ENCODE measurements at regions not wholly inside any gene's neighbourhood (a gene's known extent, or its start where the extent isn't known, plus 50 kb on each side); places are given as distances from the start of the nearest gene placed in this dataset.

DNA sequence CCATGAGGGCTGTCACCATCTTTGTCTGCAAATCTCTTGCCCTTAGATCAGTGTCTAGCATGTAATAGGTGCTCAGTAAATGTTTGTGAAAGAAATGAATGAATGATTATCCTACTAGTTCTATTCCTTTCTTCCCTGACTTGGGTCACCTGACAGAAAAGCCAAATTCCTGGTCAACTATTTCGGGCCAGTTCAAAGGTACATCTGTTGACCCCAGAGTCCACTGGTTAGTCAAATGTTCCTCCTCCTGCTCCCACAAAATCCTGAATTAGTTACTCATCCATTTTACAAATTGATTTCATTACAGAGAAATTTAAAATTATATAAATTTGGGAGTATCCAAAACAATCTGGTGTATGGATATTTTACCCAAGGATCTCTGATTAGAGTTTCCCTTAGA, 124.7 kb upstream of the NAV2 start:
- Histone ChIP-seq H3K9me3 (ENCODE audit: control insufficient read depth in 4 of 4, insufficient read depth in 3 of 4, low read length in 3 of 4) (no peaks in the 10 kb centered on the region), H3K27ac (ENCODE audit: low read depth in 1 of 2, low read length in 1 of 2) (no peak overlapping the region), H3K9ac (ENCODE audit: insufficient read depth in 1 of 2, low read length in 2 of 2) (no peak overlapping the region), H3K36me3 (ENCODE audit: control insufficient read depth in 4 of 4, insufficient read depth in 4 of 4, low read length in 4 of 4) (no peaks in the 10 kb centered on the region), H3K27me3 (ENCODE audit: control insufficient read depth in 3 of 3, insufficient read depth in 3 of 3, low read length in 2 of 3) (no peaks in the 10 kb centered on the region), H3K4me1 (ENCODE audit: control insufficient read depth in 5 of 5, insufficient read depth in 5 of 5, low read length in 5 of 5) (peaks cover 0 to 4% (median 0%) of the 10 kb centered on the region in 5 donors), H3K4me3 (no peak overlapping the region)
- no peak for TF ChIP-seq CTCF (IDR thresholded peaks at IDR 0.05; ENCODE audit: control extremely low read depth, extremely low read depth)
- 87 to 88% methylated on average over 1 of the region's 1 CpG for WGBS, 2 donors
- DNase-seq (no peak), ATAC-seq (ENCODE audit: insufficient read depth, low FRiP score) (no peak)

- Histone ChIP-seq H3K27me3 (ENCODE audit: control insufficient read depth in 3 of 3, insufficient read depth in 3 of 3, low read length in 2 of 3) (no peaks in the 10 kb centered on the region), H3K27ac (ENCODE audit: low read depth in 1 of 2, low read length in 1 of 2) (no peak overlapping the region), H3K4me1 (ENCODE audit: control insufficient read depth in 5 of 5, insufficient read depth in 5 of 5, low read length in 5 of 5) (peaks cover 16 to 30% (median 25%) of the 10 kb centered on the region in 5 donors), H3K9ac (ENCODE audit: insufficient read depth in 1 of 2, low read length in 2 of 2) (no peak overlapping the region), H3K36me3 (ENCODE audit: control insufficient read depth in 4 of 4, insufficient read depth in 4 of 4, low read length in 4 of 4) (no peaks in the 10 kb centered on the region), H3K9me3 (ENCODE audit: control insufficient read depth in 4 of 4, insufficient read depth in 3 of 4, low read length in 3 of 4) (no peaks in the 10 kb centered on the region), H3K4me3 (no peak overlapping the region)
- no peak for TF ChIP-seq CTCF (IDR thresholded peaks at IDR 0.05; ENCODE audit: control extremely low read depth, extremely low read depth)
- DNase-seq (no peak), ATAC-seq (ENCODE audit: insufficient read depth, low FRiP score) (no peak)
- 91 to 98% methylated on average over 1 of the region's 1 CpG for WGBS, 2 donors
These were observed 132.0 kb upstream of the NAV2 start for GRCh38 chr11:19580646-19581045.

DNA sequence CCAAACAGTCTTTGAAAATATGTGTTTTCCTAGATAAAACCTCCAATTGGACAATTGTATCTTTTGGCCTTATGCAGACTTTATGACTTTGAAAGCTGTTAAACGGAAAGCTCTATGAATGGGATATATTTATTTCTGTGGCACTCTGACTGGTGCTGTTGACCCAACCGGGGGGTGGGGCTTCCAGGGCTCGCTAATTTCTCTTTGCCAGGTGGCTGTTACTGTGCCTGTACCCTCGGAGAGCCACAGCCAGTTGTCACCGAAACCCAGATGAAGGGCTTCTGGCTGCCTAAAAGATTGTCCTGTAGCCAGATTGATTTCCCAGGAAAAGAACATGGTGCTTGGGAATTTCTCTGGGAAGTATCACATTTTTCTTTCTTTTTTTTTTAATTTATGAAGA, 132.7 kb upstream of the NAV2 start:
- no peaks in the 10 kb centered on the region for H3K9me3 ChIP-seq (ENCODE audit: control insufficient read depth in 4 of 4, insufficient read depth in 3 of 4, low read length in 3 of 4)
- H3K27me3 ChIP-seq (ENCODE audit: control insufficient read depth in 3 of 3, insufficient read depth in 3 of 3, low read length in 2 of 3) = no peaks in the 10 kb centered on the region
- no peak for DNase-seq
- 95 to 97% methylated on average over 5 of the region's 5 CpGs for WGBS, 2 donors
- no peak overlapping the region for H3K4me3 ChIP-seq
- H3K9ac ChIP-seq (ENCODE audit: insufficient read depth in 1 of 2, low read length in 2 of 2) = no peak overlapping the region
- H3K4me1 ChIP-seq (ENCODE audit: control insufficient read depth in 5 of 5, insufficient read depth in 5 of 5, low read length in 5 of 5) = peaks cover 16 to 32% (median 25%) of the 10 kb centered on the region in 5 donors
- no peak for ATAC-seq (ENCODE audit: insufficient read depth, low FRiP score)
- TF ChIP-seq CTCF (IDR thresholded peaks at IDR 0.05; ENCODE audit: control extremely low read depth, extremely low read depth) = no peak
- H3K36me3 ChIP-seq (ENCODE audit: control insufficient read depth in 4 of 4, insufficient read depth in 4 of 4, low read length in 4 of 4) = no peaks in the 10 kb centered on the region
- no peak overlapping the region for H3K27ac ChIP-seq (ENCODE audit: low read depth in 1 of 2, low read length in 1 of 2)

GRCh38 chr11:19578871-19579270, 133.8 kb upstream of the NAV2 start:
- Histone ChIP-seq H3K27ac (ENCODE audit: low read depth in 1 of 2, low read length in 1 of 2) (peak overlapping the region in 1 of 2 donors; percentile 81), H3K9ac (ENCODE audit: insufficient read depth in 1 of 2, low read length in 2 of 2) (no peak overlapping the region), H3K36me3 (ENCODE audit: control insufficient read depth in 4 of 4, insufficient read depth in 4 of 4, low read length in 4 of 4) (no peaks in the 10 kb centered on the region), H3K27me3 (ENCODE audit: control insufficient read depth in 3 of 3, insufficient read depth in 3 of 3, low read length in 2 of 3) (no peaks in the 10 kb centered on the region), H3K4me1 (ENCODE audit: control insufficient read depth in 5 of 5, insufficient read depth in 5 of 5, low read length in 5 of 5) (peaks cover 19 to 33% (median 25%) of the 10 kb centered on the region in 5 donors), H3K4me3 (no peak overlapping the region), H3K9me3 (ENCODE audit: control insufficient read depth in 4 of 4, insufficient read depth in 3 of 4, low read length in 3 of 4) (no peaks in the 10 kb centered on the region)
- DNase-seq (no peak), ATAC-seq (ENCODE audit: insufficient read depth, low FRiP score) (no peak)
- TF ChIP-seq CTCF (IDR thresholded peaks at IDR 0.05; ENCODE audit: control extremely low read depth, extremely low read depth) = no peak
- 94 to 95% methylated on average over 2 of the region's 2 CpGs for WGBS, 2 donors

Measured in lung (tissue), 11 donors.